T47D (cell line): ENCODE measurements at regions not wholly inside any gene's neighbourhood (a gene's known extent, or its start where the extent isn't known, plus 50 kb on each side); places are given as distances from the start of the nearest gene placed in this dataset.

ENCODE experiments used
- DNase-seq, 2 experiments: peaks; one replicate each; pipeline versions ENCODE4 v3.0.0 to v3.0.0-alpha.2; 2011 to 2012; ENCODE audit warnings: low read depth in 1 of 2, low spot score in 1 of 2
- JUND ChIP-seq: IDR thresholded peaks from 2 replicates; pipeline ENCODE4 v1.6.1; 2012; ENCODE audit warnings: low read depth
- in situ Hi-C: cut with HindIII; loops from 2 replicates; pipeline ENCODE4 v1.10.0; 2016; ENCODE audit warnings: low sequenced_read_pairs, low pct_unique_long_range_greater_than_20kb

- no peak for DNase-seq
- TF ChIP-seq JUND, result no peak
- in situ Hi-C loops, result no loop called here
Measured at GRCh38 chr10:77717336-77717735, 79.7 kb upstream of the KCNMA1 start.

- DNase-seq, result no peak
- in situ Hi-C loops, result no loop called here
- TF ChIP-seq JUND, result no peak
Measured at GRCh38 chr10:77716458-77717317, 79.1 kb upstream of the KCNMA1 start.

GRCh38 chr10:77715536-77715935, 77.9 kb upstream of the KCNMA1 start:
- no peak for DNase-seq
- TF ChIP-seq JUND, result no peak
- in situ Hi-C loops, result no loop called here

GRCh38 chr10:77715088-77715487, 77.5 kb upstream of the KCNMA1 start:
- peak in 1 of 2 experiments; percentile 67 for DNase-seq
- TF ChIP-seq JUND, result no peak

GRCh38 chr10:77713521-77714280, 76.1 kb upstream of the KCNMA1 start:
- no peak for DNase-seq
- no peak for TF ChIP-seq JUND

More at GRCh38 chr10:77715088-77715487, 77.5 kb upstream of the KCNMA1 start:
- in situ Hi-C loops, result no loop called here

GRCh38 chr10:77712207-77712606, 74.6 kb upstream of the KCNMA1 start:
- in situ Hi-C loops, result no loop called here
- no peak for DNase-seq
- TF ChIP-seq JUND, result no peak

More at GRCh38 chr10:77713521-77714280, 76.1 kb upstream of the KCNMA1 start:
- in situ Hi-C loops, result no loop called here

- in situ Hi-C loops, result no loop called here
- TF ChIP-seq JUND, result no peak
- DNase-seq, result no peak
Measured at GRCh38 chr10:77711683-77712049, 74.1 kb upstream of the KCNMA1 start.

GRCh38 chr10:77710759-77711682, 73.4 kb upstream of the KCNMA1 start:
- TF ChIP-seq JUND, result no peak
- peak; percentile 66 for DNase-seq
- in situ Hi-C loops, result no loop called here

- no peak for TF ChIP-seq JUND
- in situ Hi-C loops, result no loop called here
- no peak for DNase-seq
Measured at GRCh38 chr10:77710081-77710551, 72.5 kb upstream of the KCNMA1 start.

GRCh38 chr10:77707570-77707969, 70.0 kb upstream of the KCNMA1 start:
- no peak for DNase-seq
- in situ Hi-C loops, result no loop called here
- no peak for TF ChIP-seq JUND

GRCh38 chr10:77702166-77702565, 64.6 kb upstream of the KCNMA1 start:
- no peak for TF ChIP-seq JUND
- in situ Hi-C loops, result no loop called here
- no peak for DNase-seq

- no peak for DNase-seq
- in situ Hi-C loops, result no loop called here
- TF ChIP-seq JUND, result no peak
Measured at GRCh38 chr10:77700086-77700485, 62.5 kb upstream of the KCNMA1 start.
